GM18507 (cell line): ENCODE measurements at regions not wholly inside any gene's neighbourhood (a gene's known extent, or its start where the extent isn't known, plus 50 kb on each side); places are given as distances from the start of the nearest gene placed in this dataset.

Experiments used
- DNase-seq: peaks from one replicate; pipeline ENCODE4 v3.0.0; 2011; ENCODE audit warnings: low read depth; ENCODE audit not compliant: insufficient read length; ENCODE audit errors: extremely low spot score
- FAIRE-seq: peaks from 2 replicates; lab custom pipeline; 2011; peaks lifted over from hg19 to GRCh38; lab: Jason Lieb, UNC

GRCh38 chr13:104011505-104012241, 945.5 kb upstream of the SLC10A2 start:
- DNase-seq = no peak
- no peak for FAIRE-seq

GRCh38 chr13:104008541-104009435, 942.6 kb upstream of the SLC10A2 start:
- DNase-seq (no peak), FAIRE-seq (no peak)

- FAIRE-seq = no peak
Measured at GRCh38 chr13:104008075-104008474, 941.9 kb upstream of the SLC10A2 start.

GRCh38 chr13:104006625-104007075, 940.4 kb upstream of the SLC10A2 start:
- FAIRE-seq = no peak
- DNase-seq = no peak

More at GRCh38 chr13:104008075-104008474, 941.9 kb upstream of the SLC10A2 start:
- no peak for DNase-seq

- FAIRE-seq = no peak
- DNase-seq = no peak
Measured at GRCh38 chr13:104004572-104004971, 938.4 kb upstream of the SLC10A2 start.

- FAIRE-seq (no peak), DNase-seq (no peak)
Measured at GRCh38 chr13:104002216-104002615, 936.0 kb upstream of the SLC10A2 start.

- FAIRE-seq = no peak
- DNase-seq = no peak
Measured at GRCh38 chr13:104001766-104002165, 935.5 kb upstream of the SLC10A2 start.

GRCh38 chr13:103996733-103997132, 930.5 kb upstream of the SLC10A2 start:
- FAIRE-seq (no peak), DNase-seq (no peak)

- no peak for DNase-seq
- no peak for FAIRE-seq
Measured at GRCh38 chr13:103983948-103984347, 917.7 kb upstream of the SLC10A2 start.

- FAIRE-seq (no peak), DNase-seq (no peak)
Measured at GRCh38 chr13:103976371-103976770, 910.2 kb upstream of the SLC10A2 start.

GRCh38 chr13:103973740-103974139, 907.5 kb upstream of the SLC10A2 start:
- FAIRE-seq (no peak), DNase-seq (no peak)

GRCh38 chr13:103969520-103970050, 903.4 kb upstream of the SLC10A2 start:
- FAIRE-seq (no peak), DNase-seq (no peak)

- FAIRE-seq (no peak), DNase-seq (no peak)
Measured at GRCh38 chr13:103965506-103966243, 899.5 kb upstream of the SLC10A2 start.

GRCh38 chr13:103961784-103962183, 895.6 kb upstream of the SLC10A2 start:
- DNase-seq (no peak), FAIRE-seq (no peak)

- FAIRE-seq (no peak), DNase-seq (no peak)
Measured at GRCh38 chr13:103961129-103961528, 894.9 kb upstream of the SLC10A2 start.

- DNase-seq (no peak), FAIRE-seq (no peak)
Measured at GRCh38 chr13:103960001-103960400, 893.8 kb upstream of the SLC10A2 start.

GRCh38 chr13:103958691-103959090, 892.5 kb upstream of the SLC10A2 start:
- no peak for DNase-seq
- FAIRE-seq = no peak

- DNase-seq (no peak), FAIRE-seq (no peak)
Measured at GRCh38 chr13:103957939-103958338, 891.7 kb upstream of the SLC10A2 start.

GRCh38 chr13:103953859-103954258, 887.6 kb upstream of the SLC10A2 start:
- DNase-seq = no peak
- FAIRE-seq = no peak

GRCh38 chr13:103952183-103952582, 886.0 kb upstream of the SLC10A2 start:
- no peak for DNase-seq
- no peak for FAIRE-seq
